Sigmoid colon (tissue), 6 donors: ENCODE measurements at regions not wholly inside any gene's neighbourhood (a gene's known extent, or its start where the extent isn't known, plus 50 kb on each side); places are given as distances from the start of the nearest gene placed in this dataset.
A peak's percentile ranks its signal among the peaks of the same experiment; 100 is the strongest.

Experiments
- DNase-seq: peaks from one replicate; pipeline ENCODE4 v3.0.0-alpha.2; 2019
- H3K27ac ChIP-seq, 4 donors: fragments of 200-600 bp; sonication (generic); one replicate each; pipeline ENCODE4 v1.5.1; 2016 to 2019; ENCODE audit warnings: mild to moderate bottlenecking in 1 of 4
- H3K27me3 ChIP-seq, 3 donors: fragments of 200-600 bp; sonication (generic); one replicate each; pipeline ENCODE4 v1.5.1; 2019; ENCODE audit warnings: mild to moderate bottlenecking in 1 of 3
- H3K36me3 ChIP-seq, 4 donors: fragments of 200-600 bp; sonication (generic); one replicate each; pipeline ENCODE4 v1.5.1; 2016 to 2019
- H3K4me1 ChIP-seq, 4 donors: fragments of 200-600 bp; sonication (generic); one replicate each; pipeline ENCODE4 v1.5.1; 2017 to 2019
- H3K4me3 ChIP-seq, 4 donors: fragments of 200-600 bp; sonication (generic); one replicate each; pipeline ENCODE4 v1.5.1; 2017 to 2019; ENCODE audit warnings: mild to moderate bottlenecking in 2 of 4, moderate library complexity in 1 of 4
- H3K9me3 ChIP-seq, 4 donors: fragments of 200-600 bp in 3 of 4; sonication (generic) in 3 of 4; one replicate each; pipeline versions ENCODE4 v1.5.1 to v1.6.1; 2013 to 2019
- EP300 ChIP-seq, 4 donors: sonication (generic); formaldehyde crosslinking; IDR thresholded peaks; one replicate each; pipeline ENCODE4 v1.6.1; 2017; ENCODE audit warnings: antibody characterized with exemption in 4 of 4
- POLR2A ChIP-seq, 2 donors: fragments of 450-650 bp; IDR thresholded peaks; one replicate each; pipeline ENCODE4 v1.6.1; 2016; ENCODE audit warnings: antibody characterized with exemption in 2 of 2, mild to moderate bottlenecking in 2 of 2, moderate library complexity in 2 of 2
- POLR2AphosphoS5 ChIP-seq, 4 donors: sonication (generic); formaldehyde crosslinking; IDR thresholded peaks; one replicate each; pipeline ENCODE4 v1.6.1; 2017; ENCODE audit warnings: antibody characterized with exemption in 4 of 4
- WGBS, 2 donors: extraction: QIAGEN DNeasy Blood & Tissue Kit; methylation state at CpG; one replicate each; pipeline ENCODE4 v1.1.7; 2013; 5-methylcytosine and 5-hydroxymethylcytosine counted together
- intact Hi-C: fragments of 100-400 bp; cut with DNase I; formaldehyde crosslinking; loops from one replicate; pipeline ENCODE4 v1.15.1; 2023
- TF ChIP-seq, protein P1 (sequence below), 4 experiments: fragments of 450-650 bp in 3 of 4; fragments of 200-600 bp in 1 of 4; IDR thresholded peaks; one replicate each; pipeline ENCODE4 v1.5.1; 2016 to 2019; ENCODE audit warnings: antibody characterized with exemption in 4 of 4, mild to moderate bottlenecking in 3 of 4, moderate library complexity in 2 of 4
- donor health status: healthy with polysubstance abuse.
- donor health status: healthy.

DNA sequence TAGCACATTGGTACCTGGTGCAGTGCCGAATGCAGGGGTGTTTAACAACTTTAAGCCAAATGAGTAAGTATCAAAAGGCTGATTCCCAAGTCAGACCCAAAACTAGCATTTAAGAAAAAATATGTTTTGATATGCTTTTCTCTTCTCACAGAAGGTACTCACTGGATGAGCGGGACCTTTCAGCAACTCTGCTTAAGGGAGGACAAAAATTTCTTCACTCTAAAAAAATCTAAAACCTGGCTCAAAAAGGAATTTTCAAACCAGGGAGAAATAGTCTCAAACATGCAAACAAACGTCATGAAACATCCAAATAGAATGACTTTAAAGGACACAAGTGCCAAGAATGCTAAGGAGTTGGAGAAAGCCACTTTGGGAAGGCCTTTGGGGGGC is 962.1 kb downstream of the KCNMA1 start:
- Histone ChIP-seq H3K27ac (peak overlapping the region; percentile 63 to 76 (median 70)), H3K36me3 (no peaks in the 10 kb centered on the region), H3K4me3 (no peak overlapping the region), H3K27me3 (no peaks in the 10 kb centered on the region), H3K9me3 (no peaks in the 10 kb centered on the region), H3K4me1 (peaks cover 0 to 22% (median 17%) of the 10 kb centered on the region in 4 donors)
- TF ChIP-seq, protein P1, sequence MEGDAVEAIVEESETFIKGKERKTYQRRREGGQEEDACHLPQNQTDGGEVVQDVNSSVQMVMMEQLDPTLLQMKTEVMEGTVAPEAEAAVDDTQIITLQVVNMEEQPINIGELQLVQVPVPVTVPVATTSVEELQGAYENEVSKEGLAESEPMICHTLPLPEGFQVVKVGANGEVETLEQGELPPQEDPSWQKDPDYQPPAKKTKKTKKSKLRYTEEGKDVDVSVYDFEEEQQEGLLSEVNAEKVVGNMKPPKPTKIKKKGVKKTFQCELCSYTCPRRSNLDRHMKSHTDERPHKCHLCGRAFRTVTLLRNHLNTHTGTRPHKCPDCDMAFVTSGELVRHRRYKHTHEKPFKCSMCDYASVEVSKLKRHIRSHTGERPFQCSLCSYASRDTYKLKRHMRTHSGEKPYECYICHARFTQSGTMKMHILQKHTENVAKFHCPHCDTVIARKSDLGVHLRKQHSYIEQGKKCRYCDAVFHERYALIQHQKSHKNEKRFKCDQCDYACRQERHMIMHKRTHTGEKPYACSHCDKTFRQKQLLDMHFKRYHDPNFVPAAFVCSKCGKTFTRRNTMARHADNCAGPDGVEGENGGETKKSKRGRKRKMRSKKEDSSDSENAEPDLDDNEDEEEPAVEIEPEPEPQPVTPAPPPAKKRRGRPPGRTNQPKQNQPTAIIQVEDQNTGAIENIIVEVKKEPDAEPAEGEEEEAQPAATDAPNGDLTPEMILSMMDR (IDR thresholded peaks at IDR 0.05), result no peak
- no peak for TF ChIP-seq POLR2A (IDR thresholded peaks at IDR 0.05)
- TF ChIP-seq POLR2AphosphoS5 (IDR thresholded peaks at IDR 0.05), result no peak
- no peak for TF ChIP-seq EP300 (IDR thresholded peaks at IDR 0.05)
- 73 to 79% methylated on average over 3 of the region's 3 CpGs for WGBS, 2 donors
- intact Hi-C loops, result no loop called here
- DNase-seq, result no peak

DNA sequence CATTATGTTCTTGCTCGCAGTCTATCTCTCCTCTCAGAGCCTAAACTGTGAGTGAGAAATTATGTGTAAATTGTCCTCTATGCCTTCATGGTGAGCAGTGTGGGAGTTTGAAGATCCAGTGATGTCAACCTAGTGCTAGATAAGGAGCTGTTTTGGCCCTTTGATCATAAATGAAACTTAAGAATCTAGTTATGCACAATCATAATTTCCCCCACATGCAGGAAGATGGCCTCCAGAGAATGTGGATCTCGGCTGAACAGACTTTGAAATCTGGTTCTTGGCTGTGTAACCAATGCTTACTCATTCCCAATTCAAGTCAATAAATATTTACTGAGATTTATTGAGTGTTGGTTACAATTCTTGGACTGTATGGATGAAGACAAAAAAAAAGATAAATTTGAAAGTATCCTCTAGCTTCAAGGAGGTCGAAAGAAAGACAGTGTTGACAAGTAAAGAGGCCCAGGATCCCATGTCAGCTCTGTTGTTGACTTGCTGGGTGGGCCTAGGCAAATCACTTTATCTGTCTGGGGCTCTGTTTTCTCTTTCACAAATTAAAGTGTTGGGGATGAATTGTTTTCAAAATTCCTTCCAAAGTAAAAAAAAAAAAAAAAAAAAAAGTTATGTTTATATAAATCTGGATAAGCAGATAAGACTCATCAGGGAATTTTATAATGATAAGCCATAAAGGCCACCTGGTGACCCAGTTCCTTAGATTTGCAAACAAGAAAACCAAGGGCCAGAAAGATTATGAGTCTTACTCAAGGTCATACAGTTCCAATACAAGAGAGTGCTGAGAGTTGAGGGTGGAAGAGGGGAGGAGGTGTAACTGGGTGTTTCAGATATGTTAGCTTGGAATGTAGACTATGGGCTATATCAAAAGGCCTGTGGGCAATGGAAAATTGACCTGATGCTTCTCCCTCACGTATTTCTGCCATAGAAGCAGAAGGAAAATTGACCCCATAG is 969.9 kb downstream of the KCNMA1 start:
- Histone ChIP-seq H3K27me3 (no peaks in the 10 kb centered on the region), H3K9me3 (peaks cover 0 to 3% (median 0%) of the 10 kb centered on the region in 4 donors), H3K4me3 (no peak overlapping the region), H3K27ac (peak overlapping the region in 1 of 4 donors; percentile 34), H3K36me3 (no peaks in the 10 kb centered on the region), H3K4me1 (peaks cover 0 to 18% (median 7%) of the 10 kb centered on the region in 4 donors)
- WGBS, 2 donors, result 34 to 64% methylated on average over 4 of the region's 4 CpGs
- no peak for DNase-seq
- intact Hi-C loops, result no loop called here
- TF ChIP-seq POLR2AphosphoS5 (IDR thresholded peaks at IDR 0.05) (no peak), POLR2A (IDR thresholded peaks at IDR 0.05) (no peak), EP300 (IDR thresholded peaks at IDR 0.05) (no peak)
- TF ChIP-seq, protein P1 (IDR thresholded peaks at IDR 0.05), result no peak

DNA sequence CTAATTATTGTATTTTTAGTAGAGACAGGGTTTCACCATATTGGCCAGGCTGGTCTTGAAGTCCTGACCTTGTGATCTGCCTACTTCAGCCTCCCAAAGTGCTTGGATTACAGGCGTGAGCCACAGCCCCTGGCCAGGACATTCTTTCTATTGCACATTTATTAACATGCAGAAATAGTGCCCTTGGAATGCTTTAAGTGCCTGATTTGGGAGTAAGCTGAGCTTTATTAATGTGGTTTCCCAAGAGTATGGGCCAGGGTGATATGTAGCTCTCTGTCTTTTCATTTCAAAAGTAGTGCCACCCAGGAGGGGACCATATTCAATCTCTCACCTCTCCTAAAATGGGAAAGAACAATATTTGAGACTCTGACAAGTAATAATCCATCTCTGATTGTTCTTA is 970.7 kb downstream of the KCNMA1 start:
- TF ChIP-seq POLR2A (IDR thresholded peaks at IDR 0.05), result no peak
- TF ChIP-seq, protein P1 (IDR thresholded peaks at IDR 0.05), result no peak
- H3K9me3 ChIP-seq, result peaks cover 0 to 3% (median 0%) of the 10 kb centered on the region in 4 donors
- peaks cover 0 to 18% (median 7%) of the 10 kb centered on the region in 4 donors for H3K4me1 ChIP-seq
- peak overlapping the region in 1 of 4 donors; percentile 34 for H3K27ac ChIP-seq
- no peaks in the 10 kb centered on the region for H3K27me3 ChIP-seq
- intact Hi-C loops, result no loop called here
- no peak overlapping the region for H3K4me3 ChIP-seq
- WGBS, 2 donors, result 80 to 84% methylated on average over 1 of the region's 1 CpG
- H3K36me3 ChIP-seq, result no peaks in the 10 kb centered on the region
- DNase-seq, result no peak

DNA sequence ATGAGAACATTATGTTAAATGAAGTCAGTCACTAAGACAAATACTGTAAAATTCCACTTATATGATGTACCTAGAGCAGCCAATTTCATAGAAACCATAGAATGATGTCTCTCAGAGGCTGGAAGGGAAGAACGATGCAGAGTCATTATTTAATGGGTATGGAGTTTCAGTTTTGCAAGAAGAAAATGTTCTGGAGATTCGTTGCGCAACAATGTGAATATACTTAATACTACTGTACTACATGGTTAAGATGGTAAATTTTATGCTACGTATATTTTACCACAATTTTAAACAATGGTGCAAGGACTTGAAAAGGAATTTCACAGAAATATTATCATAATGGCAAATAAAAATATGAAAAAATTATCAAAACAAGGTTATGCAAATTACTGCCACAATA is 972.6 kb downstream of the KCNMA1 start:
- DNase-seq, result no peak
- intact Hi-C loops, result no loop called here
- 91 to 92% methylated on average over 4 of the region's 4 CpGs for WGBS, 2 donors
- Histone ChIP-seq H3K27ac (no peak overlapping the region), H3K4me3 (no peak overlapping the region), H3K36me3 (no peaks in the 10 kb centered on the region), H3K4me1 (peaks cover 0 to 18% (median 7%) of the 10 kb centered on the region in 4 donors), H3K9me3 (peaks cover 0 to 3% (median 0%) of the 10 kb centered on the region in 4 donors), H3K27me3 (no peaks in the 10 kb centered on the region)
- TF ChIP-seq POLR2A (IDR thresholded peaks at IDR 0.05) (no peak), POLR2AphosphoS5 (IDR thresholded peaks at IDR 0.05) (no peak), EP300 (IDR thresholded peaks at IDR 0.05) (no peak)
- TF ChIP-seq, protein P1 (IDR thresholded peaks at IDR 0.05), result no peak
